Heart left ventricle (tissue), 13 donors: ENCODE measurements at regions not wholly inside any gene's neighbourhood (a gene's known extent, or its start where the extent isn't known, plus 50 kb on each side); places are given as distances from the start of the nearest gene placed in this dataset.
"Not testable (repeated sequence)": the region's sequence is repeated elsewhere in the genome, so short reads cannot be mapped to it uniquely, and the experiment has no call there.

Experiments used
- CTCF ChIP-seq, 12 donors: fragments of 200-600 bp; sonication (generic) in 4 of 12; IDR thresholded peaks; one replicate each; pipeline versions ENCODE4 v1.5.0 to v1.8.0; 2018 to 2022; ENCODE audit warnings: antibody characterized with exemption in 12 of 12, mild to moderate bottlenecking in 5 of 12
- POLR2A ChIP-seq, 2 donors: fragments of 450-650 bp; IDR thresholded peaks; one replicate each; pipeline ENCODE4 v1.6.1; 2017; ENCODE audit warnings: antibody characterized with exemption in 2 of 2, mild to moderate bottlenecking in 2 of 2, moderate library complexity in 2 of 2
- donor health status: ischemic (EF 13 %, LVEDD 7.1; RV severe dilation, severe dysfunction).
- donor health status: DM: no; HTN: yes; CAD: no.
- donor health status: DM: no; HTN: no; CAD: no.
- donor health status: ischemic (EF 25% LVEDD 6.9; RV normal size, moderate dysfunction).
- donor health status: ischemic (EF 25% LVEDD 5.7; RV mildly dilated, moderate dysfunction).
- donor health status: ischemic (EF 35%, LVEDD 5.7; RV mildly dilated, moderate dysfunction).
- donor health status: nonischemic (EF 11% LVEDD 7.7; RV severe dilation, severe dysfunction).
- donor health status: DM: yes; HTN: yes; CAD: no.
- donor health status: PGD.
- donor health status: ischemic (EF 29% LVEDD 5.4; RV normal size, mild dysfunction).
- donor health status: nonischemic (EF 23%, LVEDD 6.1; RV moderate dilation, normal function).

- not testable (repeated sequence) for TF ChIP-seq CTCF, POLR2A (IDR thresholded peaks at IDR 0.05)
These were observed 352.3 kb downstream of the C12orf75 start for GRCh38 chr12:105682821-105683220.
